Epithelial cell of esophagus (primary cell): ENCODE measurements at regions not wholly inside any gene's neighbourhood (a gene's known extent, or its start where the extent isn't known, plus 50 kb on each side); places are given as distances from the start of the nearest gene placed in this dataset.

Source experiments
- DNase-seq: peaks from one replicate; pipeline ENCODE4 v3.0.0; 2010; ENCODE audit warnings: low read depth
- H3K4me3 ChIP-seq: 2 replicates; pipeline ENCODE4 v1.5.1; 2011; ENCODE audit warnings: mild to moderate bottlenecking, low read length, control low read depth
- TF ChIP-seq, protein P1 (sequence below): IDR thresholded peaks from 2 replicates; pipeline ENCODE4 v1.5.1; 2011; ENCODE audit warnings: low read depth, mild to moderate bottlenecking, low read length, control low read depth, inconsistent platforms; ENCODE audit not compliant: insufficient read depth; ENCODE audit errors: missing control alignments

DNA sequence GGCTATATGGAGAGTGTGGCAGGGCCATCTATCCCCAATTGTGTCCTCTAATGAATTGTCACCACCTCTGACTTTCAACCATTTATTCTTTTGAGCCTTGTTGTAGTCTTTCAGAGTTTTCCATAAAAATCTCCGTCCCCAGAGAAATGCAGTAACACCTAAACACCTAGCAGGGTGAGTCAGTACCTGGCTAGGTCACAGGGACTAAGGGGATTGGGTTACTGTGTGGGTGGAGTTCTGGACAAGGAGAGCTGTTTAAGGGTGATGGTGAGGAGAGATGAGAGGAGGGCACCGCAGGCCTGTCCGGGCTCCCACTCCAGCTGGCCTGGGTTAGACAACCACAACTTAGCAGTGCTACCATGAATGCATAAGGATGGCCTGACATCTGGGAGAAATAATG is 186.2 kb upstream of the LYZL1 start:
- DNase-seq = no peak
- TF ChIP-seq, protein P1, sequence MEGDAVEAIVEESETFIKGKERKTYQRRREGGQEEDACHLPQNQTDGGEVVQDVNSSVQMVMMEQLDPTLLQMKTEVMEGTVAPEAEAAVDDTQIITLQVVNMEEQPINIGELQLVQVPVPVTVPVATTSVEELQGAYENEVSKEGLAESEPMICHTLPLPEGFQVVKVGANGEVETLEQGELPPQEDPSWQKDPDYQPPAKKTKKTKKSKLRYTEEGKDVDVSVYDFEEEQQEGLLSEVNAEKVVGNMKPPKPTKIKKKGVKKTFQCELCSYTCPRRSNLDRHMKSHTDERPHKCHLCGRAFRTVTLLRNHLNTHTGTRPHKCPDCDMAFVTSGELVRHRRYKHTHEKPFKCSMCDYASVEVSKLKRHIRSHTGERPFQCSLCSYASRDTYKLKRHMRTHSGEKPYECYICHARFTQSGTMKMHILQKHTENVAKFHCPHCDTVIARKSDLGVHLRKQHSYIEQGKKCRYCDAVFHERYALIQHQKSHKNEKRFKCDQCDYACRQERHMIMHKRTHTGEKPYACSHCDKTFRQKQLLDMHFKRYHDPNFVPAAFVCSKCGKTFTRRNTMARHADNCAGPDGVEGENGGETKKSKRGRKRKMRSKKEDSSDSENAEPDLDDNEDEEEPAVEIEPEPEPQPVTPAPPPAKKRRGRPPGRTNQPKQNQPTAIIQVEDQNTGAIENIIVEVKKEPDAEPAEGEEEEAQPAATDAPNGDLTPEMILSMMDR = no peak

GRCh38 chr10:29104661-29105399 is 184.0 kb upstream of the LYZL1 start:
- H3K4me3 ChIP-seq = no peak overlapping the region
- no peak for DNase-seq
- TF ChIP-seq, protein P1 = no peak

More for the DNA sequence above, 186.2 kb upstream of the LYZL1 start:
- H3K4me3 ChIP-seq = no peak overlapping the region

DNA sequence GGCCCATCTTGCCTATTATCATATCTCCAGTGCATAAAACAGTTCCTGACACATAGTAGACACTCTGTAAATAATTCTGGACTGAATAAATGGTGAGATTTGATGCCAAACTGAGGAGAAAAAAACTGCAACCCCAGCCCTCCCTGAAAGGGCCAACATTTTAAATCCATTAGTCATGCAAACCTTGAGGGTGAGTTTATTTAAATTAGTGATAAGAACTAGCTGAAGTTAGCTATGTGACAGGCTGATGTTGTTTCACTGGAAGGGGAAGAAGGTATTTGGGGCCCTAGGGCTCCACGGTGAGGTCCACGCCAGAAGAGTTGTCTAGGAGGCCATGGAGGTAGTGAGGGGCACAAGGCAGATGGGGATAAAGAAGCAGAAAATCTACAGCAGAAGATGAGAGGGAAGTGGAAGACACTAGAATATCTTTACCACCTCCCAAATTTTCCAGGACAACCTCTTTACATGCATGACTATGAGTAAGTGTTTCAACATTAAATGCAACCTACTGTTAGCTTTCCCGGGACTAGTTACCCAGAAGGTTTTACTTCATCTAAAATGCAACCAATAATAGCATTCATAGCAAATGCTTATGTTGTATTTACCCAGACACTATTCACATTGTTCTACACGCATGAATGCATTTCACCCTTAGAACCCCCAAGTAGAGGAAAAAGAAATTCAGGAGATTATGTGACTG is 183.2 kb upstream of the LYZL1 start:
- H3K4me3 ChIP-seq = no peak overlapping the region
- TF ChIP-seq, protein P1 = no peak
- no peak for DNase-seq

- no peak overlapping the region for H3K4me3 ChIP-seq
- DNase-seq = no peak
- TF ChIP-seq, protein P1 = no peak
Observed at GRCh38 chr10:29106287-29106686, 182.6 kb upstream of the LYZL1 start.

DNA sequence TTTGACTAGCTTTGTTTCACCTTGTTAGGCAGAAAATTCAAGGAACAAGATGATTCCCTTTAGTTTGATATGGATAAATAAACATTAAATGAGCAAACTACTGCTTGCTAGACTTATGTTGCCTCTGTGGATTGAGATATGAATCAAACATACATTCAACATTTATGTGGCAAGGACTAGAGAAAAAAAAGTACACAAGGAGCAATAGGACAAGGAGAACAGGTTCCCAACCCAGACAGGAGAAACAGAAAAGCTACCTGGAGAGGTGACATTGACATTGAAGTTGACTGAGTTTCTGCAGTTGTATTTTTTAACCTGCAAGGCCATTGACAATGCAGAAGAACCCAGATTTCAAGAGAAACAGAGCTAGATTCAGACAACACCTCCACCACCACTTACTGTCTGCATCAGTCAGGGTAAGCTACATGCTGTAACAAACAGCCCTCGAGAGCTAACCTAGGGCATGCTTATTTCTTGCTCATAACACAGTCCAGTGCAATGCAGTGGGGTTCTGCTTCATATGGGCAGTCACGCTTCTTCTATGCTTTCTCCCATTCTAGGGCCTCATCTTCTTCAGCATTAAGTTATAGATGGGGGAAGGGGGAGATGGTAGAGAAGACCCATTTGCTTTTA is 180.9 kb upstream of the LYZL1 start:
- H3K4me3 ChIP-seq = no peak overlapping the region
- DNase-seq = no peak
- TF ChIP-seq, protein P1 = no peak

DNA sequence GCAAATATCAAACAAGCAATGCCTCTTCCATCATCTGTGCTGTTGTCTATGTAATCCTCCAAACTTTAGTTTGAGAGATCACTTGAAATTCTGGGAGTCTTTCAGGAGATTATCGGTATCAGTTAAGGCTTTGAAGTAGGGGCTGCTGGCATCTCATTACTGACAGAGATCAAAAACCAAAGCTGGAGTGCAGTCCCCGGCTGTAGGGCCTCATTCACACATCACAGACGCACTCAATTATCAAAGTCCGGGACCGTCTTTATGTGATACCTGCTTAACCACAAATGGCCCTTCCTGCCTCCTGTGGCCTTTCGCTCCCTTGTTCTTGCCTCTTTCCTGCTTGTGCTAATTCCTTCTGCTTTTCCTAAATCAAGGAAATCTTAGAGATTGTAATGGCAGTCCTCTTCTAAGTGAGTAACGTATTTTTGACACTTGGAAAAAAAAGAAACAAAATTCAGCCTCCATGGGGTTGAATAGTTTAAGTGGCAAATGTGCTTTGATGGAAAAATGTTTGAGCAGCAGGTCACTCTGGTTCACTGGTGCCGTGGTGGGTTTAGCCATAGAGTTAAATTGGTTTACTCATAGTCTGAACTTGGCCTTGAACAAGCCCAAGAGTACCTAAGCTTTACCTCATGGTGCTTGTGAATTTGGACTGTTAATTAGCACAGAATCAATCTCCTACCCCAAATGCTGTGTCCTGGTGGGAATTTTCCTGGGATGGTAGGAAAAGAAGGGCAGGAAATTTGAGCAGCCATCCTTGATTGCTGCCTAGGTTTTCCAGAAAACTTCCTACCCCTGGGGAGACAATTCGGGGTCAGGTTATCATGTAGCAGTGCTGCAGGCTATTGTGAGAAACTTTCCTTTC is 178.9 kb upstream of the LYZL1 start:
- no peak for DNase-seq
- TF ChIP-seq, protein P1 = no peak
- no peak overlapping the region for H3K4me3 ChIP-seq
